Glomerular visceral epithelial cell (primary cell): ENCODE measurements at regions not wholly inside any gene's neighbourhood (a gene's known extent, or its start where the extent isn't known, plus 50 kb on each side); places are given as distances from the start of the nearest gene placed in this dataset.
"Not testable (repeated sequence)": the region's sequence is repeated elsewhere in the genome, so short reads cannot be mapped to it uniquely, and the experiment has no call there.

ENCODE experiments used
- DNase-seq: peaks from one replicate; pipeline ENCODE4 v3.0.0-alpha.2; 2016; ENCODE audit errors: extremely low spot score

DNA sequence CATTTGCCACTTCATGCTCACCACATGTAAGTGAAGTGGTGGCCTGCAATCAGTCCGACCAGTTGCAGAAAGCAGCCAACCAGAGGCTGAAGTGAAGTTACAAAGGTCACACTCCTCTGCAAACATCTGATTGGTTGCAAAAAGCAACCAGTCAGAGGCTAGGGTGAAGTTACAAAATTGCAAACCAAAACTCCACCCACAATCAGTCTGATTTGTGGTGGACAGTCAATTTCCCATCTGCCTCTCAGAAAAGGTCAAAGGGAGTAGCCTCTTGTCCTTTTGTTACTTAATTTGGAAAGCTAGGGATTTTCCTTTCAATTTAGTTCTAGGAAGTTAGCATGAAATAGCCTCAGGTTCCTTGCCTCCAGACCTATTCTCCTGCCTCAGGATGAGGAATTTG lies 185.0 kb downstream of the UXS1 start:
- no peak for DNase-seq

DNA sequence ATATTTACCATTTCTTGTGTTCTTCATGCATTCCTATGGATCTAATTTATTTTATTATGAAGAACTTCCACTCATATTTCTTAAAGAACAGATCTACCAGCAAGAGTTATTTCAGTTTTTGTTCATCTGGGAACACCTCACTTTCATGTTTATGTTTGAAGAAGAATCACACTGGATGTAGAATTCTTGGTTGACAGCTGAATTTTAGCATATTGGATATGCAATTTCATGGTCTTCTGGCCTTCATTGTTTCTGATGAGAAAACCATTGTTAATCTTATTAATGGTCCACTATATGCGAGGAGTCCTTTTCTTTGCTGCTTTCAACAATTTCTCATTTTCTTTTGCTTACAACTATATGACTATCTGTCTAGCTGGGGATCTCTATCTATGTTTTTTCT lies 189.2 kb downstream of the UXS1 start:
- DNase-seq = no peak

DNA sequence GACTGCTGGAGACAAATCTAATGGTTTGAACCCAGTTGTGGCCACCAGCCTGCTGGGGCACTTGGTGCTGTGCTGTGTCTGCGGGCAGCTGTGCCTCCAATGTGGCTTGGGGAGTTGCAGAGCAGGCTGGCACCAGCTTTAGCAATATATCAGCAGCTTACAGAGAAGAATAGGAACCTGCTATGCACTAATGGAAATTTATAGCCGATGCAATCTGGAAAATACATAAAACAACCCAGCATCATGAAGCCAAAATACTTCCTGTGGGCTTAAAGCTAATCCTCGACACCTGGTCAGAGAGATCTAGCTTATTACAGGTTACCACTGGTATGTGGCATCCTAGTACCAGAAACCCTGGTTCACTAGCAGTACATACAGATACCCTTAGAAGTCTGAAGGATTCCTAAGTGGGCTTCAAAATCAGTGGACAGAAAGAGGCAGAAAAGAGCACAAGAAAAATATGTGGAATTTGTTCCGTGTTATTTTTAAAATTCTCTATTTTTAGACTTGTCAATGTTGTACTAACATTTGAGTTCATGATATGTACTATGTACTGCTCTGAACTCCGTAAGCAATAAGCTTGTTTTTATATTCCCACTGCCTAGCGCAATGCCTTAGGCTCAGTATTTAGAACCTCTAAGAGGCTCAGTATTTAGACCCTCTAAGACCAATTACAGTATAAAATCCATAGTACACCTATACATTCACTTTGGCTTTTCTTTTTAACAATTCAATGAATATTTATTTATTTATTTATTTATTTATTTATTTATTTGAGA lies 194.7 kb downstream of the UXS1 start:
- no peak for DNase-seq

DNA sequence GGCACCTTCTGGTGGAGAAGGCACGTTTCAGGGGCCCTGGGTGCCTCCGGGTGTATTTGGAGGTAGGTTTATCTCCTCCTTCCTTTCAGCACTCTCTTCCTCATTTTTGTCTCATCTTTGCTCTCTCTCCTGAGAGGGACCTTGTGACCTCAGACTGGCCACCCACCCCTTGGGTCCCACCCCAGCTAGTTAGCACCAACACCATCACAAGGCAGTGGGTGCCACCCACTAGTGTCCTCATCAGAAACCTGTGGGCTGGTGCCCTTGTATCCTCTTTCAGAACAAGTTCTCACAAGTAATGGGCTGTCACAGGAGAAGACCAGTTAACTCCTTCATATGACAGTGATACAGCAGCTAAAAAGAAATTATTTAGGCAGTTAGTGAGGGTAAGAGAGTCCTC lies 196.4 kb downstream of the UXS1 start:
- no peak for DNase-seq

DNA sequence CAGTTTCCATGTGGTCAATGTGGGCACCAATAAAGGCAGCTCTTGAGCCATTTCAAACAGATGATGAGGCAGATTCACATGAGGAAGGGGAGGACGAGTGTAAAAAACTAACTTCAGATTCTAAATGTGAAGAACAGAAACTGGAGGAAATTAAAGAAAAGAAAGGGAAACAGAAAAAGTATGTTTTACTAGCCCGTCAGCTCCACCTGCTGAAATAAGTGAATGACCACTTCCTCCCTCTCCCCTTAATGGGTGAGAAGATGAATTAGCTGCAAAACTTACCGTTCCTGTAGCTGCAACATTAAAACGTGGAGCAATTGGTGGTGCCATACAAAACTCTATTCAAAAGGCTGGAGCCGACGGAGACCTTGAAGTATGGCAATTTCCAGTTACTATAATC lies 203.5 kb downstream of the UXS1 start:
- no peak for DNase-seq

DNA sequence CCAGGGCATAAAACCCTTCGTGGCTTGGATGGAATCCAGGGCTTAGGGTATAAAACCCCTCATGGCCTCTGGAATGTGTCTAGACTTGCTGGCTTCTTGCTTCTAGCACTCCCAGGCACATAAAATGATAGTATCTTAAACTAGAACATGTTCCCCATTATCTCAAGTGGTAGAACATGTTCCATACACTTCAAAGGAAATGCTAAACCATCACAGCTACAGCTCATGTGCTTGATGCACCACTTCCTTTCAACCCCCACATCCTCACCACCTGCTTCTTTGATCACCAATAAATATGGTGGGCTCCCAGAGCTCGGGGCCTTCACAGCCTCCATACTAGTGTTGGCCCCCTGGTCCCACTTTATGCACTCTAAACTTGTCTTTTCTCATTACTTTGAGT lies 204.3 kb downstream of the UXS1 start:
- not testable (repeated sequence) for DNase-seq

DNA sequence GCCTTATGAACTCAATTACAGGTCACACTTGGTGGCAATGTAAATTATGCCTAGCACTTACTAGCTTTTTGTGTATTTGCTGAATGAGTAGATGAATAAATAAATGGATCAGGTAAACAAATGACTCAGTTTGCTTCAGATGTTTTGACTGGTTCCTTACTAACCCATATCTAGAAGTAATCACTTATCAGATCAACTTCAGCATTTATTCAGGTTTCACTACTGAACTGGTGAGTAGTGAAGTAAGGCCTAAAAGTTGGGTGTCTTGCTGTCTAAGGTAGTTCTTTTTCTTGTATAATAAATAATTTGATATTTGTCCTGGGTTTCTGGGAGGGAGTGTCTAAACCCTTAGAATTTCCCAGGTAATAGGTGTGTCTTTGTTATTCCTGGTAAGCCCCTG lies 205.0 kb downstream of the UXS1 start:
- DNase-seq = no peak

DNA sequence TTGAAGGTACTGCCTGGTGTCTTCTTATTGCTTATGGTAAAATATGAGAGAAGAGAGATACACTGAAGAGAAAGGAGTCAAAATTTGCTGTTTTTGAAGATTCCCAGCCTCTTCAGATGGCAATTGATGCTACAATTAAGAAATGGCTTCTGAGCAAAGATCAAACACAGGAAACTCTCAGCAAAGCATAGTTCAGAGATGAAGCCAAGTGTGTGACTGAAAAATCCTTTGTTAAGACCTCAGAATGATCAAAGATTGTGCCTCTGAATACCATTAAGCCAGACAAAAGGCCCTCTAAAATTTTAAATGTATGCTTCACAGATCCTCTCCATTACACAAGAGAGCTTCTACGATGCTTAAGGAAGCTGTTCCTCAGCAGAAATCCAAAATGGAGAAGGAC lies 216.3 kb downstream of the UXS1 start:
- no peak for DNase-seq

DNA sequence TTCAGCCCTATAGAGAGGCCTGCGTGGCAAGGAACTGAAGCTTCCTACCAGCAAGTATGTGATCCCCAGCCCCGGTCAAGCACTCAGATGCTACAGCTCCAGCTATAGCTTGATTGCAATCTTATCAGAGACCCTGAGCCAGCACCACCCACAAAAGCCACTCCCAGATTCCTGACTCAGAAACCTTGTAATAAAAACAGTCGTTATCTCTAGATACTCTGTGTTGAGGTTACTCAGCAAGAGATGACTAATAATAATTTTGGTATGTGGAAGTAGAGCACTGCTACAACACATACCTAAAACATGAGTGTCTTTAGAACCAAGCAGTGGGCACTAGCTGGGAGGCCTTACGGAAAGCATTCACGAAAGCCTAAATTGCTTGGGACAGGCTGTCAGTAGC lies 216.9 kb downstream of the UXS1 start:
- DNase-seq = peak; percentile 64

DNA sequence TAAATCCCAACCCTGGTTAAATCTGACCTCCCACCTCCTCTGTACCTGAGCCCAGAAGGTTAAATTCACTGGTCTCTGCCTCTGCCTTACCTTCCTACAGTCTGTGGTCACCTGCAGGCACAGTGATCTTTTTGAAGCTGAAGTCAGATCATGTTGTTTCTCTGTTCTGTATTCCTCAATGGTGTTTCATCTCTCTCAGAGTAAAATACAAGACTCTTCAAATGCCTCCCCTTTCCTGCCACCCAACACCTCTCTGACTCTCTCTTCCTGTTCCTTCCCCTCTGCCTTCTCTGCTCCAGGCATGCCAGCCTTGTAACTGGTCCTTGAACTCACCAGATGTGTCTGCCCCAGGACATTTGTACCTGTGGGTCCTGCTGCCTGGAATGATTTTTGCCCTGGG lies 219.3 kb downstream of the UXS1 start:
- no peak for DNase-seq

DNA sequence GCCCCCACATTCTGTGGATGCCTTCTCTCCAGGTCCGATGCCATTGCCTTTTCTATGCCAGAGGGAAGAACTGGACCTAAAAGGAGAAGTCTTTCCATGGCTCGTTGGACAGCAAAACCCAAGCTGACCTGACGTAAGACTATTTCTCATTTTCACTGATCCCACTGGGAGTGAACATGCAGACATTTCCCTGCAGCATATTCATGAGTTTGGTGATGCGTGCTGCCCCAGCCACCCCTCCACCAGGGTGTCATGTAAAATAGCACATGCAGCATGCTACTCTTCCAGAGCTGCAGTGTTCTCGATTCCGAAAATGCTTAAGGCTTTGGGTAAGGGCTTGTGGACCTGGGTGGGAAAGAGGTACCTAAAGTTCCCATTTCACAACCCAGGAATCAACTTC lies 221.2 kb downstream of the UXS1 start:
- DNase-seq = no peak

DNA sequence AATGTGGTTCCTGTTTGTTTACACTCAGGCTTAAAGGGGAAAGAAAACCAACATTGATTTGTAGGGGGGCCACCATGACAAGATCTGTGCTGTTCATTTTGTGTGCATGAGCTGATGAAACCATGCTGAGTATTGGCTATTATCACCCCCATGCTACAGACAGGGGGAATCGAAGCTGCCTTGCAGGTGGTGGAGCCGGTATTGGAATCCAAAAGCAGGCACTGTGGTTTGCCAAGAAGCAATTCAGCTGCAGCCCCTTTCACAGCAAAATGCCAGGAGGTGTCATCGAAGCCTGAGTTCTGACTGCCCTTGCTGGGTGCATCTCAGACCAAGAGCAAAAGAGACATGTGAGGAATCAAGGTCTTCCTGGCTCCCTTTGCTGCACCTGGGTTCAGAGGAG lies 221.9 kb downstream of the UXS1 start:
- DNase-seq = no peak

DNA sequence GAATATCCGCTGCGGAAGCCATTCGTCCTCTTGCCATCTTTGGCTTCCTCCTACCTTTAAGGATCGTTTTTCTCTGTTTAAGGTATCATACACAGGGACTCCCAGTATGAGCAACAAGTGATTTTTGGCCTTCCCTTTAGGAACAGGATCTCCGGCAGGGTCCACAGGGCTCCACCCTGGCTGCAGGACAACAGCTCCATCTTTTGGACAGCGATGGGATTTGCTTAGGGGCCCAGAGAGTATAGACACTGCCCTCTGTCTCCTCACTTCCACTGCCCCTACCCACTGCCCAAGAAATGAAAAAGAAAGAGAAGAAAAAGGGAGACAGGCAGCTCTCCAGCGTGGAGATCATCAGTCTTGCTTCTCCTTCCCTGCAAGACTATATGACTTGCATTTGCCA lies 224.5 kb downstream of the UXS1 start:
- DNase-seq = no peak

DNA sequence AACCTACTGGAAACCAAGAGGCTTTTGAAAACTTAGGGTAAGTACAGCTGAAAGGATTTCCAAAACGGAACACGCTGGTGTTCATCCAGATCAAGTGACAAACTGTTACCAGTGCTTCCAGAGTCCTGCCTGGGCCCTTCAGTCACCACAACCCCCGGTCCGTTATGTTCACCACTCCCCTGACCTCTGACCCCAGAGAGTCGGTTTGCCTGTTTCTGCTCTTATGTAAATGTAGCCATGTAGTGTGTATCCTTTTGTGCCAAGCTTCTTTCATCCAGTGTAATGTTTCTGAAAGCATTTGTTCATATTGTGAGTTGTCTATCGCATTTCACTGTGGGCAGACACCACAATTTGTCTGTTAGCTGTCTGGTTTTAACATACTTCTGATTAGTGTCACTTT lies 217.5 kb downstream of the NCK2 start:
- DNase-seq = no peak

DNA sequence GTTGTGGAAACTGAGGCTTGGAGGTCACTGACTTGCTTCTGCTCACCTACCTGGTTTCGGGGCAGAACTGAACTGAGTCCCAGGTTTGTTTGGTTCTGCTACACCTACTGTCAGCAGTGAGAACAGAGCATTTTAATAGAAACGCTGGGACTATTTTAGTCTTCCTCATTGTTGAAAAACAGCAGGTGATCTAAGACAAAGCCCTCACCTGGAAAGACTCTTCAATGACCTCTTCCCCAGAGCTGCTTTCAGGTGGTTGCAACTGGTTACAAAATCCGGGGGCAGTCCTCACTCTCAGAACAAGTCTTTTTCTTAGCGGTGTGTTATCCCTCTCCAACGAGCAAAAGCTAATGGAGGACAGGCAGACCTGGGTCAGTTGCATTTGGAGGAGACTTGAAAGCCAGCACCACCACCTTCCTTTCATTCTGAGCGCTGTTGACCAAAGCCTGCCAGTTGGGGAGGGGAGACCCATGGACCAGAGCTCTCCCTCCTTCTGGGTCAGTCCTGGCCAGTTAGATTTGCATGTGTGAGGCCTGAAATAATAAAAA lies 217.0 kb downstream of the NCK2 start:
- no peak for DNase-seq

DNA sequence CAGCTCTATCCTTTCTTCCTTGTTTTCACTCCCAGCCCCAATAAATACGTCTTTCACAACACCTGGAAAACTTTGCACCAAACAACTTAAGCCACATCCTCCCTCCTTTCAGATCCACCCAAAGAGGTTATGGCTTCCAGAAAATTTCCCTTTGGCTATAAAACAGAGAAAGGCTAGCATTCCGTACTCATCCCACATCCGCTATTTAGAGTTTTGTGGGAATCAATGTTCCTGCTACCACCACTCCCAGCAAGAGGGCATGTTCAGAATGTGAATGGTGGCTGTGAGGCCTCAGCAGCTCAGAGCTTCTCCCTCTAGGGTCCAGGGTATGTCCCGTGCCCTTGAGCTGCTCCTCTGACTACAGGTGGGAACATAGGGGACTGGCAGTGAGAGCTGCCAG lies 214.6 kb downstream of the NCK2 start:
- no peak for DNase-seq

DNA sequence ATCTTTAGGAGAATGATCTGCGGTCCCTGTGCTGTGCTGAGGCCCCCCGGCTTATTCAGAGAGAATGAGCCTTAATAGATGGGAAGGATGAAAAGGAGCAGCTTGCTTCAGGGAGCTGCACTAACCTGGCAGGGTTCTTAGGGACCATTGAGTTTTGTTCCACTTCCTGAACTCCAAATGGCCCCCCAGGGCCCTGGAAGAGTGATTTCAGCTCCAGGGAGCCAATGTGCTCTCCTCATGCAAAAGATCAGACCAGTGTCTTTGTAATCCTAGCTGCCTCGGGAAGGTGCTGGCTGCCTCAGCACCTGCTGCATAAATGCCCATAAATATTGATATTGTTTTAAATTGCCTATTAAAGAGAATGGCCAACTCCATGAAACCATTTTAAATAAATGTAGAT lies 210.2 kb downstream of the NCK2 start:
- DNase-seq = no peak

DNA sequence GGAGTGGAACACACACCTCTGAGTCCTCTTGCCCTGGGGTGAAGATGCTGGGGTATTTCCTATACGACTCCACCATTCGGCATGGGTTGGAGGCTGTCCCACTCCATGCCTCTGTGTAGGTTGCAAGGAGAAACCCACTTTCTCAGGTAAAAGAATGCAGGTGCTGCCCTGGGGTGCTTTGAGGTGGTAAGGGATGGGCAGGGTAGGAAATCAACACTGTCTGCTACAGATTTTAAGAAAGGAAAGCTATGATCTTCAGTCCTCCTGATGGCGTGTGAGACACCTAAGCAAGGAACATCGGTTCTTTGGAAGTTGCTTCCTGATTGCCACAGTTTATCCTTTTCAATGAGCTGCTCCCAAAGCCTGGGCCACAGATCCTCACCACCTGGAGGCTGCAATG lies 209.2 kb downstream of the NCK2 start:
- DNase-seq = no peak

DNA sequence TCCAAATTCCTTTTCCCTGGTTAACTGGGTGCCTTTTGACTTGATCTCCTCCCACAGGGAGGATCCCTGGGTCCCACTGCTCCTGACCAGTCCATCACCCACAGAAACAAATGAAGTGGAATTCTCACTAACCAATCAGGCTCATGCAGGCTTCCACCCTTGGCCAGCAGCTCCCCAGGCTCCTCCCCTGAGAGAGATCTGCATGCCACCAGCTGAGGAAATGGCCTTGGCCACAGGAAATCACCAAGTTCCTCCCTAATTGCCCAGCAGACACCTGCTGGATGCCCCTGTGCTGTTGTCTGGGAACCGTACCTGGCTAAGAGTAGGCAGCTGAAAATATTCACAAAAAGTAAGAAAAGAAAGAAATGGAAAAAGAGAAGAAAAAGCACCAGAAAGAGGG lies 207.4 kb downstream of the NCK2 start:
- no peak for DNase-seq

DNA sequence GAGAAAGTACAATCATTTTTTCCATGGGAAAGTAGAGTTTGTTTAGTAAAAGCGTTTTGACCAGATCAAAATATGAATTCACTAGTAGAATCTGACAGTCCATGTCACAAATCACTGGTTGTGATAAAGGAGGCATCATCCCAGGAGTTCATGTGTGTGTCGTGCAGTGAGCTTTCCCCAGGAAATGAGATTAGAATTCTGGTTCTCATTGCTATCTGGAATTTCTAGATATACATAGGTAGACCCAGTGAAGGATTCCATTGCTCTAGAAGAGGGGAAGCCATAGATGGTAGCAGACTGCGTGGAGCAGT lies 206.6 kb downstream of the NCK2 start:
- DNase-seq = no peak

DNA sequence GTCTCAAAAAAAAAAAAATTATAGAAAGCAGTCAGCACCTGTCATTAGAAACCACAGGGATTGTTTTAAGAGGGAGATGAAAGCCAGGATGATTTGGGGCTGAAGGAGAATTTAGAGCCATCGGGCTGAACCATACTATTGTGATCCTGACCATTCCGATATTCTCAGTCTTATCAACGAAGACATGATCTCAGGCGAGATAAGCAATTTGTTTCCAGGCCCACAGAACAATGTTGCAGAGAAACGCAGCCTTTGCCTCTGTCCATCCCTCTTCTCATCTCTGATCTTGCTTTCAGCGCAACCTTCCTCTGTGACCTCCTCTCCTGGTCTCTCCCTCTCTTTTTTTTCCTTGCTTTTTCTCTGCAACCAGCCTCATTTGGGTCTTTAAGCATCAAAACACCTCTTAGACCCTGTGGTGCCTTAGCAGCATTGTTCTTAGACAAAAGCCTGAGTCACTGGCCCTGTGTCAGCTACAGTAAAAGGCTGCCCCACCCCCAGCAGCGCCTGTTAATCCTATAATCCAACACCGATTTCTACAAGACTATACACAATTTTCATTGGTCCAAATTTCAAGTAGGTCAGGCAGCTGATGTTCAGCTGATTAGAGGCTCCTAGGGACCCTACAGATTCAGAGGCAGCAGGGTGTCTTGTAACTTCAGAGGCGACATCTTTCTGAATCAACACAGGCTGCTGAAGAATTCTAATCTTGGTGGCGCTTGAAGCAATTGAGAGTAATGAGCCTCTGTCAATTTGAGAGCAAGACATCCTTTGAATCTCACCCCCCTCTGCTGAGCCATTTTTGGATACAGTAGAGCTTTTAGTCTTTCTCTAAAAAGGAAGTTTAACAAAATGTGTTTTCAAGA lies 206.0 kb downstream of the NCK2 start:
- no peak for DNase-seq

DNA sequence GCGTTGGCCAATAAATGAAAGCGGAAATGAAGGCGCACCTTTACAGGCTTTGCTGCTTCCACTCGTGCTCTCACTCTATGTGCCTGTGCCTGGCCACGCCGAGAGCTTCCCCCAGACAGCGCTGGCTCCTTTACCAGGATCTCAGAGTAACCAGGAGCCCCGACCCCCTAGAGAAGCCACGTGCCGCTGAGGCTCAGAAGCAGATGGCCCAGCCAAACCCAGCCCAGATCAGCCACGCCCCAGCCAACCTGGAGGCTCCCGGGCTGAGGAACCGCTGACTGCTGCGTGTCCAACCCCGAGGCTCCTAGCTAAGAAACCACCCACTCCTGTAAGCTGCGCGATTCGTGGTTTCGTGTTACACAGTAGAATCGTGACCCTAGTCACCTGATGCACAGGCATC lies 199.3 kb downstream of the NCK2 start:
- no peak for DNase-seq
